ENCODE measurements at regions not wholly inside any gene's neighbourhood (a gene's known extent, or its start where the extent isn't known, plus 50 kb on each side); places are given as distances from the start of the nearest gene placed in this dataset.

DNA sequence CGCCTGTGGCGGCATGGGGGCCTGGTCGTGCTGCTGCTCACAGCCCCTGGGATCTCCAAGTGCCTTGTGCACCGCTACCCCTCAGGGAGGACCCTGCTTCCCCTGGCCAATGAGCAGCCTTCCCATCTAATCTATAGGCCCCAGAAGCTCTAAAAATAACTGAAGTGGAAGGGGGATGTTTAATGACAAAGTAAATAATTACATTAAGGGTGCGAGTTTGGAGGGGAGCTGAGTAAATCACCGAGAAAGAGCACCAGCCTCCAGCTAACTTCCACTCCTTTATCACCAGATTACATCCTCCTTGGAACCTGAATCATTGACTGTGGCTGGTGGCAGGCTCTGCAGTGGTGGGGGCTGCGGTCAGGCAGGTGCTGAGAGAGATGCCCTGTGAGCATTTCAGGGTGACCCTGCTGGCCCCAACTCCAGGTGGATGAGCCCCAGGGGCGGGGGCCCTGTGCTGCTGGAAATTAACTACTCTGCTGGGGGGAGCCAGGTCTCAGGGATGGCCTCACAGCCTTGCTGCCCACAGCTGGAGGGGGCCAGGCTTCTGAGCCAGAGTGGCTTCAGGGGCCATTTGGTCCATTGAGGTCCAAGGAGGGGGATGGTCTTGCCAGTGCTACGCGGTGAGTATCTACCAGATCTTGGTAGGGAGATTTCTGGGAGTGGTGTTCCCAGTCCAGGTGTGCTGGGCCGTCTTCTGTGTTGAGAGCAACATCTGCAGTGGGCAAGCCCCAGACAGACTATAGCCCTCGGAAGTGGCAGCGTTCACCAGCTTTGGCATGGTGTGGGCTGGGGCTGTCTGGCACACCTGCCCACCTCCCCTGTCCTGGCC is 74.2 kb downstream of the GLI2 start:
- no peak for DNase-seq

DNA sequence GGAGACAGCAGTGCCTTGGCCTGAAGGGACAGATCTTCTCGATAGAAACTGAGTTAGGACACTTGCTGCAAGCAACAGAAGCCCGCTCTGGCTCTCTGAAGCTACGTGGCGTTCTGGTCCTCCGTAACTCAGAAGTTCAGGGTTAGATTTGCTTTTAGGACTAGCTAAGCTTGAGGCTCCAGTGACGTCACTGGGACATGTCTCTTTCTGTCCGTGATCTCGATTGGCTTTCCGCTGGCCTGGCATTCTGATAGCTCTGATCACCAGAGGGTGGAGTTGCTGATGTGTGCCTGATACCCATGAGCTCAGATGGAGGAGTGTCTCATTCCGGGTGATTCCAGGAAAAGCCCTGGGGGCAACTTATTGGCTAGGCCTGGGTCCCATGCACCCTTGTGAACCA is 75.0 kb downstream of the GLI2 start:
- no peak for DNase-seq

DNA sequence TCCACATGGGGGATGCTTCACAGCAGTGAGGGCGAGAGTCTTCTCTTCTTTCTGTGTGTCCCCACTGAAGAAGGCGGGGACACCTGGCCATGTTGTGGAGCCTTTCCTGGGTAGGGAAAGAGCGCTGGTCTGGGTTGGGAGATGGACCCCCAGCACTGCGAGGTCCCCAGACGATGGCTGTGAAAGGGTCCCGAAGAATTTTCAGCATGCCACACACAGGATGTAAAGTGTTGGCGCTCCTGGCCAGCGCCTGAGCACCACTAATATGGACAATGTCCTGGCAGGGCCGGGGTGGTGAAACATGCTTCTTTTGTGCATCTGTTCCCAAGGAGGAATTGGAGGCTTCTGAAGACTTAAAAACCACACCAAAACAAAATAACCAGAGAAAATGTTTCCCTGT is 77.2 kb downstream of the GLI2 start:
- DNase-seq, result no peak

DNA sequence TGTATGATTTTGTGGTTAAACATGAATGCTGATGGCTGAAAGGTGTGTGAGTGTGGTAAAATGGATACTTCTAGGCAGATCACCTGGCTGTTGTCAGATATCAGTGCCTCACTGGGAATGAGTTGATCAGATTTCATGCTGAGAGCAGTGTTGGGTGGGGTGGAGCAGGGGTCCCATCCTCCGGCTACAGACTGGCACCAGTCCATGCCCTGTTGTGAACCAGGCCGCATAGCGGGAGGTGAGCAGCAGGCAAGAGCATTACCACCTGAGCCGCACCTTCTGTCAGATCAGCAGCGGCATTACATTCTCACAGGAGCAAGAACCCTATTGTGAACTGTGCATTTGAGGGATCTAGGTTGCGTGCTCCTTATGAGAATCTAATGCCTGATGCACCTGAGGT is 78.7 kb downstream of the GLI2 start:
- DNase-seq, result no peak

DNA sequence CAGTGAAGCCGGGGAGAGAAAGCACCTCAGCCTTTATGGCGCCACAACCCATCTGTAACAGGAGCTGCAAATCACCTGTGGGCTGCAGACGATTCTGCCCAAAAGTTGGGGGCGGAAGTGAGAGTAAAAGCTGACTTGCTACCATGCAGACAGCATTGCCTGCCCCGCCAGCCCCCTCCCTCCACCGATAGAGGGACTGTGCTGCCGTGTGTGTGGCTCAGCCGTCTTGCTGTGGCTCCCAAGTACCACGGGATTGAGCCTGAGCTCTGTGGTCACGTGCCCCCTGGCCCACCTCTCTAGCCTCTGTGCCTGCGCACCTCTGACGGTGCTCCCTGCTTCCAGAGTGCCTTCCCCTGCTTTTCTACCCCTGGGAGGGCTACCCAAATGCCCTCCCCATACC is 79.6 kb downstream of the GLI2 start:
- DNase-seq, result no peak

DNA sequence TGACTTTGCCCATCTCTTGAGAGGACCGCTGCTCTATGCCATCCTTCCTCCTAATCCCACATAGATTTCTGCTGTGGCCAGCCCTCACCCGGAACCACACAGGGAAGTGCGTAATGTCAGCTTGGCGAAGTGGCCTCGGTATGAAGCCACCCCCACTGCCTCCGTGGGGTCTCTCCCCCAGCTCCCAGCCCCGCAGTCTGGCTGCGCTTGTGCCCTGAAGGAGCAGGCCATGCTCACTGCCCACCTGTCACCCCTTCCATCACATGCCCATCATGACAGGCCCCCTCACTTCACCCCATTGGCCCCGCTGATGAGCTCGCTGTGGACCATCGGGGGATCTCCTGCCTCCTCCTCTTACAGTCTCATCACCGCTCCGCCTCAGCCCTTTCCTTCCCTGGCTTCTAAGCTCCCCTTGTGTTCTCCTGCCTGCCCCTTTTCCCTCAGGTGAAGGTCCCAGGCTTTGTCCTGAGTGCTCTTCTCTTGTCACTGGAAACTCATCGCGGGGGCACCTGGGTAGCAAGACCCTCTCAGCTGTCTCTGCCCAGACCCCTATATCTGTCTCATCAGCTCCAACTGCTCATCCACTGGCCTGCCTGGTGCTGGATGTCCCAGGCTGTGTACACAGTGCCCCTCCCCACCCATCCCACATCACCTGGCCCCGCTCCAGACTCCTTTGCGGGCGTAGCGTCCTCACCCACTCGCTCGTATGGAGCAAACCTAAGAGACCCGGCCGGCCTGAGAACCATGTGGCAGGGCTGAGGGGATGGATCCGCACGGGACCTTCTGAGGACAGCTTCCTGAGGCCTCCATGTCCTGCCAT is 81.7 kb downstream of the GLI2 start:
- no peak for DNase-seq

DNA sequence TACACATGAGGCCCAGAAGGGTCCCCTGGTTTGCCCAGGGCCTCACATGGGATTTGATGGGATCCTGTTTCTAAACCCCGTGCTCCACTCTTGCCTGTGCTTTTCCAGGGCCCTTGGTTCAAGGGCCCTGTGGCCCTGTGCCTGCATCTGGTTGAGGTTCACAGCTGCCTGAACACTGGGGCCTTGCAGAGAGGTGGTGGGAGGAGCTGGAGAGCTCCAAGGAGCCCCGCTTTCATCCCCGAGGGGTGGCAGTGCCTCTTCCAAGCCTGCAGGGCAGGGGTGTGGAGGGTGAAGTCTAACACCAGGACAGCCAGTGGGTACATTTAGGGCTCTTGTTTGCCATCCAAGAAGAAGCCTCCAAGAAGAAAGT is 82.3 kb downstream of the GLI2 start:
- DNase-seq, result no peak

DNA sequence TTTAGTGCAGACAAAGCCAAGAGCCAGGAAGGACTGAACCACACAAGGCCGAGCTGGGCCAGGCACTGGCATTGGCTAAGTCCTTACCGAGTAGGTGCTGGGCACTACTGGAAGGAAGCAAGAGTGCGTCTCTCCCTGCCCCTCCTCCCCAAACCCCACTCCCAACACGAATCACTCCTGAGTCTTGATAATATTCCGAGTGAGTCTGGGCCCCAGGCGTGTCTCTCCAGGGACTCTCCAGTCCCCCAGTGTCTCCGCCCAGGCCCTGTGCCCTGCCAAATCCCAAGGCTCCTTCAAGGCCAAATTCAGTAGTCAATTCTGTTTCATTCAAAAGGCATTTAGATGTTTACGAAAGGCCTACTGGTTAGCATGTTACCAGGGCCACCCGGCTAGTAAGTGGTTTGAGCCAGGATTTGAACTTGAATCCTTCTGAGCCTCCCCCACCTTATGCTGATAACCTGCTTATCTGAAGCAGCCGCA is 82.8 kb downstream of the GLI2 start:
- DNase-seq, result no peak

DNA sequence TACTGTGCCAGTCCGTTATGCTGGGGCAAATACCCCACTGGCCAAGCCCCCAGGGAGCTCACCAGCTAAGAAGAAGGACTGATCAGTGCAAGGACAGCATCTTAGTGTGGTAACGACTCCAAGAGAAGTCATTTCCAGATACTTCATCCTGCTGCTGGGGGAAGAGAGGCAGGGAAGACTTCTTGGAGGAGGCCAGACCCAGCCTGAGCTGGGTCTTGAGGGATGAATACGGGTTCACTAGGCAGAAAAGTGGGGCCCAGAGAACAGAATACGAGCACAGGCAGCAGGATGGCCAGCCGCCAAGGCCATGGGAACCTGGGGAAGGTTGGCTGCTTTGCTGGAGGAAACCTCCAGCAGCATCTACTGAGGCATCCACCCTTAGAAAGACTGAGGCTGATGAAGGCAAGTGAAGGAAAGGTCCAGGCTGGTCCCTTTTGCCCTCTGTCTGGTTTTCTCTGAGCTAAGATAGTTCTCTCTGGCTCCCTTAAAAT is 84.1 kb downstream of the GLI2 start:
- no peak for DNase-seq

DNA sequence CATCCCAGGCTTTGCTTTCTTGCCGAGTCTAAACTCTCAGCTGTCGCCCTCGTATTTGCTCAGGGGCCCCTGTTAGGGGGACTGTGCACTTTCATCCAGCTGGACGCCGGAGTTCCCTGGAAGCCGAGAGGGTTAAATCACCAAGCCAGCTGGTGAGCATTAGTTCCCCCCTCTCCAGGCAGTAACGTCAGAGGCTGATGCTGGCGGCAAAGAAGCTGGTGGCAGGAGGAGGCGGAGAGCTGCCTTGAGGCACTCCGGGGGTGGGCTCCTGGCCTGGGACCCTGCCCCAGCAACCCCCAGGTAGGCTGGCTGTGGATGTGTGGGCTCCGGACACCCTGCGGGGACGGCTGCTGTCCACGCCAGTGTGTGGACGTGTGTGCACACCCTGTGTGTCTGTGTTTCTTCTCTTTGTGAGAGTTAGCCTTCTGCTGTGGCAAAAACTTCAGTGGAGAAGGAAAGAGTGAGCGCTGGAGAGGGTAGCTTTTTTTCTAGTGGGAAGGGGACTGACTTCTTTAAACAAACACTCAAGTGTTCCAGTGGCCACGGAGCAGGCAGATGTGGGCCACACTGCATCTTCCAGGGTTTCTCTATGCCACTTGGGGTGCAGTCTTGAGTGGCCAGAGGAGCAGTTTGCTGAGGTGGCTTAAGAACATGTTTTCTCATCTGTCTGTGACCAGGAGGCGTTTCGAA is 84.7 kb downstream of the GLI2 start:
- no peak for DNase-seq

DNA sequence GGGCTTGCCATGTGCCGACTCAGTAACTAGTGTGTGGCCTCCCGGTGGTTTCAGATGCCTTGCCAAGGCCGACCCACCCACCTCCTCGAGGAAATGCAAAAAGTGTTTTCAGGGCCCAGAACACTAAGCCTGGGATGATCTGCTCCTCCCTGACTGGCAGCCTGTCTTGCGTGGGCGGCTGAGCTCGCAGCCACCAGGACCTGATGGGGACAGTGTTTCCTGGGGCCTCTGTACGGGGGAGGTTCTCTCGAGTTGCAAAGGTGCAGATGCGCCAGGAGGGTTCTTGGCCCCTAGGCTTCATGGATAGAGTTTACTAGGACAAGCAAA is 85.2 kb downstream of the GLI2 start:
- DNase-seq, result no peak

DNA sequence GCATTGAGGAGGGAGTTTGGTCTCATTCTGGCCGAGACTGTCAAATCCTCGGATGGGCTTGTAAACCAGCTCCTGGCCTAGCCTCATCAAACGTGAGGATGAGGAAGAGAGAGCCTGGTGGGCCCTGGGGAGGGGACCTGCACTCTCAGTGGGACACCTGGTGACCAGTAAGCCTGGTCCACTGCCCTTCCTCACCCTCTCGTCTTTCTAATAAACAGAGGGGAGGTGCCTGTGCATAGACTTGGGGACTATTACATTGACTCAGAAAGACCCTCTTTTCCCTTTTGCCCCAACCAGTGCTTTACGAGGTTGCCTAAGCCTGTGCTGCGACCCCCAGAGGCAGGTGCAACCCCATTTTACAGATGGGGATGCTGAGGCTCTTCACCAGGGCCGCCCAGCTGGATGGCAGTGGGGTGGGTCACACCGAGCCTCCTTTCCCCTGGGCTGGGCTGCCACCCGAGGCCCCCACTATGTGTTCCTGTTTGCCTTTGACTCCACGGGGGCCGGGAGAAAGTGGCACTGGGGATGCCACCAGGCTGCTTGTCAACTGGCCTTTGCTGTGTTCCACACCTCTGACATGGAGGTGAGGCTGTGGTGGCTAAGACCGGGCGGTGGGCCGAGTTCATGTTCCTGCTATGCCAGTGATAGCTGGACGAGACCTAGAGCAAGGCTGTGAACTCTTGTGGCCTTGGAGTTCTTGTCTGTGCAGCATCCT is 85.9 kb downstream of the GLI2 start:
- DNase-seq, result no peak

DNA sequence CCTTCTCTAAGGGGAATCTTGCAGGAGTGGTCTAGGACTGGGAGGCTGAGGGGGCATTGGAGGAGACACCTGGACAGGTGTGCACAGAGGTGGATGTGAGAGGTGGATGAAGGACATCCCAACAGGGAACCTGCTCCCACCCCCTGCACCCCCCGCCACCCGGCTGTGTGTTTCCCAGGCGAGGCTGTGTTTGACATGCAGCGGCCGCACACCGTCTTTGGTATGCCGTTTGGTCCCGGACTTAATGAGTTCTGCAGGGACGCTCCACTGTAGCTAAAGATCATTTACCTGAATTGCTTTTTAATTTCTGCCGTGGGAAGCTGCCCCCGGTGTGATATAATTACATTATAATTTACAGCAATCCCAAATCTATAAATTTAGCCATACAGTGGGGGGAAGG is 87.3 kb downstream of the GLI2 start:
- DNase-seq, result no peak

DNA sequence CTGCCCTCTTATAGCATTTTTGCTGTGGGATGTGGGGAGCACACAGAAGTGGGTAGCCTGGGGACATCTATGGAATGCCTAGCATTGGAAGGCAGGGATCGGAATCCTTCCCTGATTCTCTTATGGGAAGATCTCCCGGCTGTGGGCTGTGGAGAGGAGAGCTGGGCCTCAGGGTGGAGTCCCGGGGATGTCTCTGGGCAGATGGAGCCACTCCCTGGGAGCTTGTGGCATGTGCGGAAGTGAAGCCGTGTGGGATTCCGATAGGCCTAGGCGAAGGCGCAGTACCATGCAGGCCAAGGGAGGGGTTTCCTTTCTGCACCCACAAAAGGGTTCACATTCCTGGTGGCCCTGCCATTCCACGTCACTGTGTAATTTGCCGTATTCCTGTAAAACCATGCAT is 87.9 kb downstream of the GLI2 start:
- no peak for DNase-seq

DNA sequence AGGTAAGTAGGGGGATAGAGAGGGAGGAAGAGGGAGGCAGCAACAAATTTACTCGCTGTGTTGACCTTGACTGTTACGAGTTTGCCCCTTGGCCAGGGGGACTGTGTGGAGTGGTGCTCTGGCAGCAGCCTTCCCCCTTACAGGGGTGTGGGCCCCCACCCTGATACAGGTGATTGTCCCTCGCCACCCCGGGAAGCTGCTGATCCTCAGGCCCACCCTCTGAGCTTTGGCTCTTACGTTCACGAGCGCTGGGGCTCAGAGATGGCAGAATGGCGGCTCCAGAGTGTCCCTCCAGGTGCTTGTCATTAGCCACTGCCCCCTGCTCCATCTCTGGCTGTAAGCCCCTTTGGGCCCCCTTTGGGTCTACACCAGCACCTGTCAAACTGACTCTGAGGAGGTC is 88.6 kb downstream of the GLI2 start:
- no peak for DNase-seq

DNA sequence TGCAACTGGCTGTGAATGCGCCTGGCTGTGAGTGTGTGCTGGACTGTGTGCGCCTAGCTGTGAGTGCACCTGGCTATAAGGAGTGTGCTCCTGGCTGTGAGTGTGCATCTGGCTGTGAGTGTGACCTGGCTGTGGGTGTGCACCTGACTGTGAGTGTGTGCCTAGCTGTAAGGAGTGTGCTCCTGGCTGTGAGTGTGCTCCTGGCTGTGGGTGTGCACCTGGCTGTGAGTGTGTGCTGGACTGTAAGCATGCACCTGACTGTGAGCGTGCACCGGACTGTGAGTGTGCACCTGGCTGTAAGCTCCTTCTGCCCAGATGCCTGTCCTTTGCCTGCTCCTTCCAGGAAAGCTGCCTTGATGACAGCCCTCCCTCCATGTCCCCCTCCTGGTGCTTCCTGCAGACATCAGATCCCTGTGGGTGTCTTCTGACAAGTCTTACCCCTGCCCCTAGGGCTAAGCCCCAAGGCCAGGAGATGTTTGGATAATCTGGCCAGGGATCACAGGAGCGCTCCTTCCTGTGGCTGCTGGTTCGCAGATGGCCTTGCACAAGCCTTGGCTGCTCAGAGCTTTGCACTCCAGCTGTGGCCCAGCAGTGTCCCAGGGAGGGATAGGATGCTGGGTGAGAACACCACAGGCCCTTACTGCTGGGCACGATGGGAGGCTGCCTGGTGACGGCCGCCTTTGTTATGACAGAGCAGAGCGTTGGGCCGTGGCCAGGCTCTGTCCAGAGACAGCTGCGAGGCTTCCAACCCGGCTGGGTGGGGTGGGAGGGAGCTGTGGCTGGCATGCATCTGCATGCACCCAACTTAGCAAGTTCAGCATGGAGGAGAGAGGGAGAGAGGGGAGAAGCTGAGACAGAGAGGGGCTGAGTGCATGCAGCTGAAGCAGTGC is 89.9 kb downstream of the GLI2 start:
- DNase-seq, result no peak

DNA sequence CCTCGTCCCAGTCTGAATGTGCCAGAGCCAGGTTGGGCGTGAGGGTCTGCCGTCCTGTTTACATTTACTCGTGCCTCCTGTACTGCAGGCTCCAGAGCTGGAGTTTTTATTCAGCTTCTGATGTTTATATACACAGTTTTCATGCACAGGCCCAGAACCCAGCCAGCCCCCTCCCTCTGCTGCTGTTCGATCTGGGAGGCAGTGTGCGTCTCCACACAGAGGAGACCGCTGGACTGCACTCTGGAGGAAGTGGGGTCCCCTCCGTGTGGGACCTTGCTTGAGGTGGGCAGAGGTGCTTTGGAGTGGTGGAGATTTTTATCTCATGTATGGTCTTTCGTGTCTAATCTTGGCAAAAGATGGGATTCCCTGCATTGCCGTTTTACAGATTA is 90.6 kb downstream of the GLI2 start:
- DNase-seq, result no peak

DNA sequence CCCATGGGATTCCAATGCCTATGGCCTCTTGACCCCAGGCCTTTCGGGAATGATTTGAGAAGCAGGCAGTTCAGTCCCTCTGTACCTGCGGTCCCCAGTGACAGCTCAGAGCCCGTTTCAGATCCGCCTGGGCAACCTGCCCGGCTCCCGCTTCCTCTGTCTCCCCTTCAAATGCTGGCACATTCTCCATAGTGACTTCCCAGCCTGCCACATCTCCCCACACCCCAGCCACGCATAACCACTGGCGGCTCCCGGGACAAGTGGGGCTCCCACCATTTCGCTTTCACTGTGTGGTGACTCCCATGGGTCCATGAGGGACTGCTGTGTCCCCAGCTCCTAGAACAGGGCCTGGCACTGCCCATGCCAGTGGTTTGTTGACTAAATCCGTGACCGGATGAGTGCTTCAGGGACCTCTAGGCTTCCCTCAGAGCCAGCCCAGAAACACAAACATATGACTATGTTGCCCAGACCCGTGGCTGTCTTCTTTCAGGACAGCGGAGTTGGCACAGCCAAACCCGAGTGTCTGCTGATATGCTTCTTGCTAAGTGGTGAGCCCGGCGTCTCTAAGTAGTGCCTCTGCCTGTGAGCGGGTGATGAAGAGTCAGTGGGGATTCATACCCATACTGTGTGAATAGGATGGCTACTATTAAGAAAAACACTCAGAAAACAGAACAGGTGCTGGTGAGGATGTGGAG is 91.2 kb downstream of the GLI2 start:
- no peak for DNase-seq

DNA sequence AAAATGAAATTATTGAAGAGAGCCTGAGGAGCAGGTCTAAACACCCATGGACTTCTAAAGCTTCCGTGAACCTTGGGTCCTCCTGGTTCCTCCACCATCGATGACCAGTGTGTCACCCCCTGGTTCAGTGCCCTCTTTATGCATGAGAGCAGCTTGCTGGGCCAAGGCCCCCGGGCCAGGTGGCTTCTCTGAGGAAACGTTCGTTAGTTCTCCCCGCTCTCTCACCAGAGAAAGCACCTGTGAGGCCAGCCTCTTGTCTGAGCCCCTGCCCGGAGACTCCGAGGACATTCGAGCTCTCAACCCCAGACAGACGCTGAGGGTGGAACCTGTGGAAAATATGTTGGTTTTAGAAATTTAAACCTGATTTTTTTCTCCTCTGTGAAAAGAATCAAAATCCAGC is 92.4 kb downstream of the GLI2 start:
- DNase-seq, result no peak

DNA sequence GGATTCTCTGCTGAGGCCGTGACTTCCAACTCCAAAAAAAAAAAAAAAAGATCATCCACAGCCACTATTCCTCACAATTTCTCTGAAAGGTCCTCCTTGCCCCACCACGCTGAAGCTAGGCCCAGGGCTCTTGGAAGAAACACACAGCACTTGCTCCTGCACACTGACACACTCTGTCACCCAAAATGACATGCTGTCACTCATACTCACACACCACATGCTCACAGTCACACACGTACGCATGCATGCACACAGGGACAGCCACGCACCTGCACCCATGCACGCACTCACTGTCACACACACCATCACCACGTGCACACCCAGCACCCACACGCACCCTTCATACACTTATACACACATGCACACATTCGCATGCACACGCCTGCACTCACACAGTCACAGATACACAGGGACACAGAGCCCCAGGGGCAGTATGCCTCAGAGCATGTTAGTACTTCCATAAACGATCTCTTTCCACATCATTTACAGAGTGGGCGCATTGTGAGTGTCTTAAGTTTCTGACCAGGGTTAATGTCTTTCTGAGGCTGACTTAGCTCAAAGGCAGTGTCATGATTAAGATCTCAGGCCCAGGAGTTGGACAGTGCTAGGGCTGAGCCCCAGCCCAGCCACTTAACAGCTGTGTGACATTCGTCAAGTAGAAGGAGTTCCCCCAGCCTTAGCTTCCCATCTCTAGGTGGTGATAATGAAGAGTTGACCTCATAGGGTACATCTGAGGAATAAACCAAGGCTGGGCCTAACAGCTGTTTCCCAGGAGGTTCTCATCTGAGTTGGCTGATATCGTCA is 93.4 kb downstream of the GLI2 start:
- DNase-seq, result no peak

DNA sequence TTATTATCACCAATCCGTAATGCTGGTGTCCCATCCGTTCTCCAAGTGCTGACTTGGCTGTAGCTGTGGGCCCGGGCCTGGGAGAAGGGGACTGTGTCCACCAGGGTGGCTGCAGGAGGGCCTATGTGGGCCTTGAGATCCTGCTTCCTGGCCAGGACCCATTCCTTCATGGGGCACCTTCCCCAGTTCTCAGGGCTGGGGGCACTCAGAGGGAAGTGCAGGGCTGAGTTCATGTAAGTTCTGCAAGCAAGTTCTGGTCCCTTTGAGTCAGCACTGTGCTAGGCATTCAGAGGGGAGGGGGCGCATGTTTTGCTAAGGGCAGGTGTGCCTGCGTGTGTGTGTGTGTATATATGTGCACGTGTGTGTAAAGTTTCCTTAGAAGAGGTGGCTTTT is 94.0 kb downstream of the GLI2 start:
- DNase-seq, result no peak
